ENCODE measurements at regions not wholly inside any gene's neighbourhood (a gene's known extent, or its start where the extent isn't known, plus 50 kb on each side); places are given as distances from the start of the nearest gene placed in this dataset.

DNA sequence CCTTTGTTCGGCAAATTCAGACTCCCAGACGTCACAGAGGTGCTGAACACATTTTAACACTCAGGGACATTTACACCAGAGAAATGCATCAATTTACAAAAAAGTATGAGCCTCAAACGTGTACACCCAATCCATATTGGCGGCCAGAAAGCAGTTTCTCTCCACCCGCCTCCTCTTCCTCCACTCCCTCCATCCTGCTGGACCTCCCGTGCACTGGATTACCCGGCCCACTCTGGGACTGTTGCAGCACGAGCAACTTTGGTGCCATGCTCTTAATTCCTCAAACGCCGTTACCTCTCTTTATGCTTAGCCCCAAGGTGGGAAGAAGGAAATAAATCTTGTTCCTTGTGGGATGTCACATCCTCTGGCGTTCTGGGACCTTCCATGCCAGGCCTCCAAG, 243.4 kb downstream of the ZNF516 start:
- TF ChIP-seq EZH2phosphoT487 (conservative IDR thresholded peaks at IDR 0.05; ENCODE audit: low read length) (no peak), CTCF (IDR thresholded peaks at IDR 0.05; ENCODE audit: insufficient read depth, low read length, poor library complexity, severe bottlenecking) (no peak)
- Histone ChIP-seq H4K20me1 (ENCODE audit: low read depth, low read length) (no peaks in the 10 kb centered on the region), H2AFZ (ENCODE audit: low read depth, low read length, severe bottlenecking) (no peak overlapping the region), H3K36me3 (ENCODE audit: low read length) (no peaks in the 10 kb centered on the region), H3K4me3 (ENCODE audit: insufficient read depth, low read length, poor library complexity, severe bottlenecking) (no peak overlapping the region), H3K27ac (ENCODE audit: low read depth, low read length) (no peak overlapping the region), H3K79me2 (ENCODE audit: insufficient read depth, low read length) (no peaks in the 10 kb centered on the region), H3K9ac (ENCODE audit: low read length) (no peak overlapping the region), H3K9me2 (replicated peaks; ENCODE audit: insufficient read depth, low read length) (no peaks in the 10 kb centered on the region), H3K27me3 (ENCODE audit: low read length) (no peaks in the 10 kb centered on the region), H3K9me3 (ENCODE audit: insufficient read depth, low read length) (no peaks in the 10 kb centered on the region), H3K4me2 (ENCODE audit: low read depth, low read length, poor library complexity, severe bottlenecking) (no peak overlapping the region), H3F3A (ENCODE audit: insufficient read depth) (no peaks in the 10 kb centered on the region)

- no peaks in the 10 kb centered on the region for H3K36me3 ChIP-seq (ENCODE audit: low read length)
- no peaks in the 10 kb centered on the region for H3F3A ChIP-seq (ENCODE audit: insufficient read depth)
- no peak for TF ChIP-seq CTCF (IDR thresholded peaks at IDR 0.05; ENCODE audit: insufficient read depth, low read length, poor library complexity, severe bottlenecking)
- no peak for TF ChIP-seq EZH2phosphoT487 (conservative IDR thresholded peaks at IDR 0.05; ENCODE audit: low read length)
- no peaks in the 10 kb centered on the region for H3K9me3 ChIP-seq (ENCODE audit: insufficient read depth, low read length)
- no peak overlapping the region for H3K27ac ChIP-seq (ENCODE audit: low read depth, low read length)
- no peaks in the 10 kb centered on the region for H3K9me2 ChIP-seq (replicated peaks; ENCODE audit: insufficient read depth, low read length)
- no peaks in the 10 kb centered on the region for H3K79me2 ChIP-seq (ENCODE audit: insufficient read depth, low read length)
- no peaks in the 10 kb centered on the region for H4K20me1 ChIP-seq (ENCODE audit: low read depth, low read length)
- H2AFZ ChIP-seq (ENCODE audit: low read depth, low read length, severe bottlenecking), result no peak overlapping the region
- no peaks in the 10 kb centered on the region for H3K27me3 ChIP-seq (ENCODE audit: low read length)
- no peak overlapping the region for H3K4me2 ChIP-seq (ENCODE audit: low read depth, low read length, poor library complexity, severe bottlenecking)
- H3K4me3 ChIP-seq (ENCODE audit: insufficient read depth, low read length, poor library complexity, severe bottlenecking), result no peak overlapping the region
- no peak overlapping the region for H3K9ac ChIP-seq (ENCODE audit: low read length)
Measured at GRCh38 chr18:76246590-76246989, 248.5 kb downstream of the ZNF516 start.

DNA sequence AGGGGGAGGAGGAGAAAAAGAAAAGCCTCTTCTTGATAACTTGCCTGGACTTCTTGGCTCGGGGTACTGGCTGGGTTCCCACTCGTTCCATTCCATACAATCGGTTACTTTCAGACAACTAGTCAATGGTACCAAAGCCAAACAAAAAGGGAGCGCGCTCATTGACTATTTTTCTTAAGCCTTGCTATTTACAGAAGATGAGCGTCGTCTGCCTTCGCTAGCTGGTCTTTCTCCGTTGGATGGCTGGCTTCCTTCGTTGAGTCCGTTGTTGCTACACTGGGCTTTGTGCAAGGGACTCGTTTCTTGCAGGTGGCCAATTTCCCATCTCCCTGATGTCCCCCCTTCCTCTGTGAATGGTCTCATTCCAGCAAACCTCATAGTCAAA, 260.4 kb downstream of the ZNF516 start:
- Histone ChIP-seq H3K4me3 (ENCODE audit: insufficient read depth, low read length, poor library complexity, severe bottlenecking) (no peak overlapping the region), H3K27me3 (ENCODE audit: low read length) (no peaks in the 10 kb centered on the region; the same call in 1 of the 2 replicates), H4K20me1 (ENCODE audit: low read depth, low read length) (no peaks in the 10 kb centered on the region), H3K79me2 (ENCODE audit: insufficient read depth, low read length) (no peaks in the 10 kb centered on the region), H3K9ac (ENCODE audit: low read length) (no peak overlapping the region), H3F3A (ENCODE audit: insufficient read depth) (no peaks in the 10 kb centered on the region), H3K36me3 (ENCODE audit: low read length) (no peaks in the 10 kb centered on the region), H3K9me3 (ENCODE audit: insufficient read depth, low read length) (no peaks in the 10 kb centered on the region), H2AFZ (ENCODE audit: low read depth, low read length, severe bottlenecking) (no peak overlapping the region), H3K9me2 (replicated peaks; ENCODE audit: insufficient read depth, low read length) (no peaks in the 10 kb centered on the region), H3K27ac (ENCODE audit: low read depth, low read length) (no peak overlapping the region), H3K4me2 (ENCODE audit: low read depth, low read length, poor library complexity, severe bottlenecking) (no peak overlapping the region)
- TF ChIP-seq CTCF (IDR thresholded peaks at IDR 0.05; ENCODE audit: insufficient read depth, low read length, poor library complexity, severe bottlenecking) (no peak), EZH2phosphoT487 (conservative IDR thresholded peaks at IDR 0.05; ENCODE audit: low read length) (no peak)
